Endothelial cell of umbilical vein (primary cell): ENCODE measurements at regions not wholly inside any gene's neighbourhood (a gene's known extent, or its start where the extent isn't known, plus 50 kb on each side); places are given as distances from the start of the nearest gene placed in this dataset.

Experiments used
- BruUV-seq: library from RNA; stranded (reverse); fragments of 400-500 nt; replicated peaks from 2 replicates; lab custom pipeline; 2021; lab: Mats Ljungman, UMichigan
- CTCF ChIA-PET: fragments of 300-600, 350-600 bp; sonication (Branson Sonifier 250); formaldehyde crosslinking; loops from one replicate; lab custom pipeline; 2021; ENCODE audit warnings: antibody characterized with exemption, inconsistent platforms; lab: Charles Lee
- POLR2A ChIA-PET: fragments of 300-600, 350-600 bp; sonication (Branson Sonifier 250); formaldehyde crosslinking; loops from one replicate; lab custom pipeline; 2021; ENCODE audit warnings: antibody characterized with exemption, inconsistent platforms; lab: Charles Lee
- DNase-seq: peaks from one replicate; pipeline ENCODE4 v3.0.0-alpha.2; 2011; ENCODE audit warnings: low read depth, low spot score
- FAIRE-seq: peaks from 2 replicates; lab custom pipeline; 2011; peaks lifted over from hg19 to GRCh38; lab: Jason Lieb, UNC
- H2AFZ ChIP-seq: 2 replicates; pipeline ENCODE4 v1.6.0; 2012; ENCODE audit warnings: low read depth, low read length, control low read depth, inconsistent platforms
- H3K27ac ChIP-seq: 2 replicates; pipeline ENCODE4 v1.5.1; 2011; ENCODE audit warnings: low read depth, mild to moderate bottlenecking, control low read depth, low read length, moderate library complexity; ENCODE audit not compliant: insufficient read depth
- H3K27me3 ChIP-seq, 2 experiments: 2 replicates each; pipeline versions ENCODE4 v1.6.0 to v1.6.1; 2011; ENCODE audit warnings: low read length in 2 of 2, mixed read lengths in 1 of 2; ENCODE audit not compliant: control insufficient read depth in 2 of 2, insufficient read depth in 2 of 2
- H3K36me3 ChIP-seq, 2 experiments: 2 replicates in 1 of 2; 3 replicates in 1 of 2; pipeline ENCODE4 v1.5.1; 2011; ENCODE audit warnings: low read length in 2 of 2, mild to moderate bottlenecking in 1 of 2, moderate library complexity in 1 of 2; ENCODE audit not compliant: control insufficient read depth in 2 of 2, insufficient read depth in 2 of 2; ENCODE audit errors: extremely low read depth in 1 of 2
- H3K4me1 ChIP-seq: 3 replicates; pipeline ENCODE4 v1.5.1; 2011; ENCODE audit warnings: mild to moderate bottlenecking, low read length; ENCODE audit not compliant: control insufficient read depth, insufficient read depth; ENCODE audit errors: extremely low read depth
- H3K4me2 ChIP-seq: 2 replicates; pipeline ENCODE4 v1.6.1; 2011; ENCODE audit warnings: low read length, control low read depth, mixed read lengths; ENCODE audit not compliant: insufficient read depth
- H3K4me3 ChIP-seq, 3 experiments: fragments of 200-600 bp in 1 of 3; sonication (generic), shearing (Covaris generic) in 1 of 3; replicated peaks in 1 of 3; 2 replicates each; pipeline ENCODE4 v1.5.1; 2011 to 2016; ENCODE audit warnings: control low read depth in 3 of 3, low read length in 3 of 3, mild to moderate bottlenecking in 2 of 3, inconsistent platforms in 1 of 3, low read depth in 1 of 3, moderate library complexity in 1 of 3; ENCODE audit not compliant: insufficient read depth in 1 of 3
- H3K79me2 ChIP-seq: 2 replicates; pipeline ENCODE4 v1.6.0; 2012; ENCODE audit warnings: low read length, inconsistent platforms; ENCODE audit not compliant: control insufficient read depth, insufficient read depth
- H3K9ac ChIP-seq: replicated peaks from 2 replicates; pipeline ENCODE3; 2011; ENCODE audit warnings: low read length, control low read depth; ENCODE audit not compliant: insufficient read depth; ENCODE audit errors: extremely low read depth
- H3K9me1 ChIP-seq: replicated peaks from 3 replicates; pipeline ENCODE4 v1.6.0; 2011; ENCODE audit warnings: mild to moderate bottlenecking, low read length; ENCODE audit not compliant: control insufficient read depth, insufficient read depth; ENCODE audit errors: extremely low read depth
- H3K9me3 ChIP-seq: replicated peaks from 2 replicates; pipeline ENCODE4 v1.5.1; 2012; ENCODE audit warnings: low read length, inconsistent platforms; ENCODE audit not compliant: control insufficient read depth, insufficient read depth
- H4K20me1 ChIP-seq: replicated peaks from 2 replicates; pipeline ENCODE3; 2011; ENCODE audit warnings: mild to moderate bottlenecking, low read length; ENCODE audit not compliant: control insufficient read depth, insufficient read depth; ENCODE audit errors: extremely low read depth
- EZH2 ChIP-seq: IDR thresholded peaks from 2 replicates; pipeline ENCODE4 v1.6.1; 2012; ENCODE audit warnings: borderline replicate concordance, low read depth, mild to moderate bottlenecking, moderate library complexity, low read length, inconsistent platforms; ENCODE audit not compliant: severe bottlenecking
- FOS ChIP-seq: IDR thresholded peaks from 2 replicates; pipeline ENCODE4 v1.6.1; 2011; ENCODE audit warnings: mild to moderate bottlenecking, low read length, moderate library complexity, borderline replicate concordance; ENCODE audit not compliant: insufficient read depth
- GATA2 ChIP-seq: IDR thresholded peaks from 2 replicates; pipeline ENCODE4 v1.7.0; 2011; ENCODE audit warnings: low read depth, mild to moderate bottlenecking, moderate library complexity, mixed read lengths, low read length; ENCODE audit not compliant: insufficient read length, insufficient read depth
- JUN ChIP-seq: IDR thresholded peaks from 2 replicates; pipeline ENCODE4 v1.6.1; 2011; ENCODE audit warnings: borderline replicate concordance, low read depth; ENCODE audit not compliant: insufficient read length, insufficient read depth
- MYC ChIP-seq: IDR thresholded peaks from one replicate; pipeline ENCODE4 v1.6.1; 2011; ENCODE audit warnings: mild to moderate bottlenecking, low read depth, low read length
- POLR2A ChIP-seq: IDR thresholded peaks from 2 replicates; pipeline ENCODE4 v1.6.1; 2012; ENCODE audit warnings: low read depth, mild to moderate bottlenecking, control low read depth, low read length
- POLR2AphosphoS5 ChIP-seq: IDR thresholded peaks from 2 replicates; pipeline ENCODE4 v1.6.1; 2012; ENCODE audit warnings: low read depth, mild to moderate bottlenecking, control low read depth, low read length, moderate library complexity; ENCODE audit not compliant: insufficient read depth
- dilution Hi-C: fragments of 300-500 bp; cut with MboI; formaldehyde crosslinking; loops from one replicate; pipeline ENCODE4 v1.15.0; 2019; ENCODE audit warnings: low sequenced_read_pairs; ENCODE audit not compliant: extremely low pct_ligation_motif_present
- intact Hi-C: fragments of 100-400 bp; cut with micrococcal nuclease; formaldehyde crosslinking; loops from one replicate; pipeline ENCODE4 v1.10.0; 2022
- TF ChIP-seq, protein P1 (sequence below), 2 donors: IDR thresholded peaks; 1 replicate in 1 of 2; 2 replicates in 1 of 2; pipeline ENCODE4 v1.5.1; 2011; ENCODE audit warnings: low read length in 2 of 2, mild to moderate bottlenecking in 2 of 2, moderate library complexity in 2 of 2, control low read depth in 1 of 2, inconsistent platforms in 1 of 2, low read depth in 1 of 2; ENCODE audit not compliant: insufficient read depth in 1 of 2; ENCODE audit errors: extremely low read depth in 1 of 2
- TF ChIP-seq, protein P2 (sequence below): IDR thresholded peaks from 2 replicates; pipeline ENCODE4 v1.6.1; 2011; ENCODE audit not compliant: insufficient read depth, insufficient read length

DNA sequence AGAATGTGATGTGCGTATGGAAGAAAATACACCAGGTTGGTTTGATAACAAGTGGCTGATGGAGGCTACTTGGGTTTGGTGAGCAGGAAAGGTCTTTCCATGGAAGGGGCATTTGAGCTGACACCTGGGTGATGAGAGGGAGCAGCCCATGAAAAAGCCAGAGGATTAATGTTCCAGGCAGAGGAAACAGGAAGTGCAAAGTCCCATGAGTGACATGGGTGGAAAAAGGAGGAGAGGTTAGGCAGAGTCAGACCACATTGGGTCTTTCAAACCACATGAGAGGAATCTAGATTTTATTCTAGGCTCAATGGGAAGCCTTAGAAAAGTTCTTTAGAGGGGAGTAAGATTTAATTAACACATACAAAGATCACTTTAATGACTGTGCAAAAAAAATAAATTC is 195.7 kb downstream of the LRATD1 start:
- Histone ChIP-seq H3K9ac (no peak overlapping the region), H3K9me1 (no peaks in the 10 kb centered on the region), H3K4me1 (no peaks in the 10 kb centered on the region), H3K79me2 (no peaks in the 10 kb centered on the region), H3K9me3 (peaks cover 7% of the 10 kb centered on the region), H3K4me3 (no peak overlapping the region), H3K36me3 (no peaks in the 10 kb centered on the region), H4K20me1 (no peaks in the 10 kb centered on the region), H3K27ac (no peak overlapping the region), H3K4me2 (no peak overlapping the region), H3K27me3 (no peaks in the 10 kb centered on the region), H2AFZ (no peak overlapping the region)
- POLR2A ChIA-PET = no interaction called here
- intact Hi-C loops = no loop called here
- no peak for TF ChIP-seq MYC
- TF ChIP-seq, protein P1, sequence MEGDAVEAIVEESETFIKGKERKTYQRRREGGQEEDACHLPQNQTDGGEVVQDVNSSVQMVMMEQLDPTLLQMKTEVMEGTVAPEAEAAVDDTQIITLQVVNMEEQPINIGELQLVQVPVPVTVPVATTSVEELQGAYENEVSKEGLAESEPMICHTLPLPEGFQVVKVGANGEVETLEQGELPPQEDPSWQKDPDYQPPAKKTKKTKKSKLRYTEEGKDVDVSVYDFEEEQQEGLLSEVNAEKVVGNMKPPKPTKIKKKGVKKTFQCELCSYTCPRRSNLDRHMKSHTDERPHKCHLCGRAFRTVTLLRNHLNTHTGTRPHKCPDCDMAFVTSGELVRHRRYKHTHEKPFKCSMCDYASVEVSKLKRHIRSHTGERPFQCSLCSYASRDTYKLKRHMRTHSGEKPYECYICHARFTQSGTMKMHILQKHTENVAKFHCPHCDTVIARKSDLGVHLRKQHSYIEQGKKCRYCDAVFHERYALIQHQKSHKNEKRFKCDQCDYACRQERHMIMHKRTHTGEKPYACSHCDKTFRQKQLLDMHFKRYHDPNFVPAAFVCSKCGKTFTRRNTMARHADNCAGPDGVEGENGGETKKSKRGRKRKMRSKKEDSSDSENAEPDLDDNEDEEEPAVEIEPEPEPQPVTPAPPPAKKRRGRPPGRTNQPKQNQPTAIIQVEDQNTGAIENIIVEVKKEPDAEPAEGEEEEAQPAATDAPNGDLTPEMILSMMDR (IDR thresholded peaks at IDR 0.05; ENCODE audit: extremely low read depth in 1 of 2, insufficient read depth in 1 of 2, low read depth in 1 of 2, low read length in 2 of 2) = no peak
- no peak for TF ChIP-seq POLR2AphosphoS5
- no peak for TF ChIP-seq GATA2
- no peak for TF ChIP-seq FOS
- no peak for TF ChIP-seq JUN
- TF ChIP-seq, protein P2, sequence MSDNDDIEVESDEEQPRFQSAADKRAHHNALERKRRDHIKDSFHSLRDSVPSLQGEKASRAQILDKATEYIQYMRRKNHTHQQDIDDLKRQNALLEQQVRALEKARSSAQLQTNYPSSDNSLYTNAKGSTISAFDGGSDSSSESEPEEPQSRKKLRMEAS = no peak
- TF ChIP-seq EZH2 = no peak
- TF ChIP-seq POLR2A = no peak
- DNase-seq (no peak), FAIRE-seq (no peak)
- CTCF ChIA-PET = no interaction called here
- no TSS peak for BruUV-seq
- dilution Hi-C loops = no loop called here
